Bronchial epithelial cell (primary cell): ENCODE measurements at regions not wholly inside any gene's neighbourhood (a gene's known extent, or its start where the extent isn't known, plus 50 kb on each side); places are given as distances from the start of the nearest gene placed in this dataset.

ENCODE experiments used
- DNase-seq: peaks from one replicate; pipeline ENCODE4 v3.0.0-alpha.2; 2010; ENCODE audit warnings: low read depth
- FAIRE-seq: peaks from 2 replicates; lab custom pipeline; 2011; peaks lifted over from hg19 to GRCh38; lab: Jason Lieb, UNC
- H3K27me3 ChIP-seq: 2 replicates; pipeline ENCODE4 v1.5.1; 2011; ENCODE audit warnings: low read length; ENCODE audit not compliant: control insufficient read depth, insufficient read depth
- H3K36me3 ChIP-seq: 2 replicates; pipeline ENCODE4 v1.5.1; 2011; ENCODE audit warnings: low read length; ENCODE audit not compliant: control insufficient read depth, insufficient read depth
- H3K4me3 ChIP-seq: 2 replicates; pipeline ENCODE4 v1.5.1; 2011; ENCODE audit warnings: mild to moderate bottlenecking, low read depth, low read length, control low read depth
- TF ChIP-seq, protein P1 (sequence below): IDR thresholded peaks from 2 replicates; pipeline ENCODE4 v1.5.1; 2011; ENCODE audit warnings: mild to moderate bottlenecking, moderate library complexity, low read length, control low read depth, inconsistent platforms; ENCODE audit not compliant: insufficient read depth, severe bottlenecking

DNA sequence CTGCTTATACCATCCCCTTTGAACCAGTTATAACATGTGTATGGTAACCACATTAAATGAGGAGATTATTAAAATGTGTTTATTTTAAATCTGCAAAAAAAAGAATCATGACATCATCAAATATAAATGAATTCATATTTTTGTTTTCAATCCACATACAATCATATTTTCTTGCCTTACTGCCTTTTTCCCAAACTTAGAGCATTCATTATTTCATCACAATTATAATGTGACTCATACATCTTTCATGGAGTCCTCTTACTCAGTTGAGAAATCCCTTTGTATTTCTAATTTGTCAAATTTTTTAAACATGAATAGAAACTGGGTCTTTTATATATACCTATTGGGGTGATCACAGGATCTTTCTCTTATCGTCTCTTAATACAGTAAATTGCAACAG is 909.6 kb downstream of the DSC3 start:
- no peak for FAIRE-seq
- TF ChIP-seq, protein P1, sequence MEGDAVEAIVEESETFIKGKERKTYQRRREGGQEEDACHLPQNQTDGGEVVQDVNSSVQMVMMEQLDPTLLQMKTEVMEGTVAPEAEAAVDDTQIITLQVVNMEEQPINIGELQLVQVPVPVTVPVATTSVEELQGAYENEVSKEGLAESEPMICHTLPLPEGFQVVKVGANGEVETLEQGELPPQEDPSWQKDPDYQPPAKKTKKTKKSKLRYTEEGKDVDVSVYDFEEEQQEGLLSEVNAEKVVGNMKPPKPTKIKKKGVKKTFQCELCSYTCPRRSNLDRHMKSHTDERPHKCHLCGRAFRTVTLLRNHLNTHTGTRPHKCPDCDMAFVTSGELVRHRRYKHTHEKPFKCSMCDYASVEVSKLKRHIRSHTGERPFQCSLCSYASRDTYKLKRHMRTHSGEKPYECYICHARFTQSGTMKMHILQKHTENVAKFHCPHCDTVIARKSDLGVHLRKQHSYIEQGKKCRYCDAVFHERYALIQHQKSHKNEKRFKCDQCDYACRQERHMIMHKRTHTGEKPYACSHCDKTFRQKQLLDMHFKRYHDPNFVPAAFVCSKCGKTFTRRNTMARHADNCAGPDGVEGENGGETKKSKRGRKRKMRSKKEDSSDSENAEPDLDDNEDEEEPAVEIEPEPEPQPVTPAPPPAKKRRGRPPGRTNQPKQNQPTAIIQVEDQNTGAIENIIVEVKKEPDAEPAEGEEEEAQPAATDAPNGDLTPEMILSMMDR, result no peak
- Histone ChIP-seq H3K4me3 (no peak overlapping the region), H3K36me3 (no peaks in the 10 kb centered on the region), H3K27me3 (no peaks in the 10 kb centered on the region)
- peak; percentile 53 for DNase-seq

DNA sequence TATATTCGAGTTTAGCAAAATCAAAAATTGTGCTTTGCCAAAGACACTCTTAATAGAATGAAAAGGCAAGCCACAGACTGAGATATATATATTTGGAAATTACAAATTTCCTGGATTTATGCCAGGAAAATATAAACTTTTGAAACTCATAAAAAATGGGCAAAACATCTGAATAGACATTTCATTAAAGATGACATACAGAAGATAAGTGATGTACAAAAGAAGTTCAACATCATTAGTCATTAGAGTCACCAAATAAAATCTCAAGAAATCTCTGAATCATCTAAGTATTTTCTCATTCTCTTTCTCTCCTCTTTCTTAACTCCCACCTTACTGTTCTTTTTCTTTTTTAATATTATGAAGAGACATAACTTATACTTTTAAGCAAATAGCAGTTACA is 921.1 kb downstream of the DSC3 start:
- no peaks in the 10 kb centered on the region for H3K36me3 ChIP-seq
- no peak overlapping the region for H3K4me3 ChIP-seq
- TF ChIP-seq, protein P1, result no peak
- DNase-seq, result no peak
- no peaks in the 10 kb centered on the region for H3K27me3 ChIP-seq
- FAIRE-seq, result no peak

DNA sequence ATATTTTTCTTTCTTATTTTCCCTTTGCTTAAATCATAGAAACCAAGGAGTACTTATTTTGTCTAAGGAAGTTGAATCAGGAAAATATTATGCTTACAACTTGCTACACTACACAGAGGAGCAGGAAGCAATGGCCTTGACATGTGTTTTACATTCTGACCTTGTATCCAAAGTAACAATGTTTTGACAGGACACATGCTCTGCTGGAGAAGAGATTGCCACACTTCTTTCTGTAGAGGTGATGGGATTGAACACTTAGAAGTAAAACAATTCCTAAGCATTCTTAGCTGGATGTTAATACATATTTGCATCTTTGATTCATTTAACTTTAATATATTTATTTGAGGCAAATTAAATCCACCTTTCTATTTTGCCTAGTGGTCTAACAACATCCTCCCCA is 929.1 kb downstream of the DSC3 start:
- FAIRE-seq, result no peak
- Histone ChIP-seq H3K4me3 (no peak overlapping the region), H3K27me3 (no peaks in the 10 kb centered on the region), H3K36me3 (no peaks in the 10 kb centered on the region)
- TF ChIP-seq, protein P1, result no peak
- DNase-seq, result no peak

DNA sequence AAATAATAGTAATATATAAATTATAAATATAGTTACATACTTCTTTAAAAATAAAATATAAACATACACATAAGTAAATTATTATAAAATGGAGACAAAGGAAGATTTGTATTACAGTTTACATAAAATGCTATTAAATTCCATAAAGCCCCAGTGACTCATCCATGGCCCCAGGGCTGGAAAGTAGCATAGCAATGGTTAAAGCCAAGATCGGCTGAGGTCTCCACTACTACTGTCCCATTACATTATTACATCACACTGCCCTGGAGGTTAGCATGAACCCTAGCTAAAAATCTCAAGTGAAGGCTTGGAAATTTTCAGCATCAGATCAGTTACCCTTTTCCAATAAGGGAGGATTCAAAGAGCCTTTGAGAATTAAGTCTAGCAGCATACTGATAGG is 936.2 kb downstream of the DSC3 start:
- no peak for FAIRE-seq
- Histone ChIP-seq H3K27me3 (no peaks in the 10 kb centered on the region), H3K36me3 (no peaks in the 10 kb centered on the region), H3K4me3 (no peak overlapping the region)
- peak; percentile 21 for DNase-seq
- TF ChIP-seq, protein P1, result no peak

DNA sequence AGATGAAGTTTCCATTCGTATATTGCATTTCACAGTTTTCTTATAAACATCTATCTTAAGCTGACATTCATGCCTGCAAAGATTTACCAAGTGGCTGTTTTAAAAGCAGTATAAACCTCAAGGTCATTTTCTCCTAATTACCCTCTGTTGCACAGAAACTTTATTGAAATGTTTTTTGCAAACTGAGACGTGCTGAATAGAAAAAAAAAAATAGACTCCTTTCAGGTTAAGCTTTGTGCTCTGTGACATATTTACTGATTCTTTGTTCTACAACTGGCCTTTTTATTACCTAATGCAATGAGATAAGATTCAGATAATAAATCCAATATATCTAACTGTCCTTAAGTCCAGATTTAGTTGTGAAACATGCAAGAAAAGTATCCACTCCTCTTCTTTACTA is 938.7 kb downstream of the DSC3 start:
- Histone ChIP-seq H3K36me3 (no peaks in the 10 kb centered on the region), H3K4me3 (no peak overlapping the region), H3K27me3 (no peaks in the 10 kb centered on the region)
- TF ChIP-seq, protein P1, result no peak
- DNase-seq (no peak), FAIRE-seq (no peak)

DNA sequence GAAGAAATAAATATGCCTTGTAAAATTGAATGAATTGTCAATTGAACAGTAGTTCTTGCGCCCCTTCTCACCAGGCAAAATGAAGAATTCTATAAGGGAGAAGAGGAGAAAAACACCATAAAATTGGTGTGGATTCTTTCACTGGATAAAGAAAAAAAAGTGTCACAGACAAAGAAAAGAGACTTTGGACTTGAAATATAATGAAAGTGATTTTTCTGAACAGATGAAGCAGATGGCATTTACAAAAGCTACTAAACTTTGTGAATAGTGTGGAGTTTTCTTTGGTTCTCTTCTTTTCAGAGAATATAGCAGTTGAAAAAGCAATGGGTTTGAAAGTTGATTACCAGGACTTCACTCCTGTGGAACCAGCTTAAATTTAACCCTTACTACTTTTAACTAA is 945.7 kb downstream of the DSC3 start:
- FAIRE-seq (no peak), DNase-seq (no peak)
- TF ChIP-seq, protein P1, result no peak
- no peak overlapping the region for H3K4me3 ChIP-seq
- no peaks in the 10 kb centered on the region for H3K27me3 ChIP-seq
- H3K36me3 ChIP-seq, result no peaks in the 10 kb centered on the region
